ENCODE measurements at regions not wholly inside any gene's neighbourhood (a gene's known extent, or its start where the extent isn't known, plus 50 kb on each side); places are given as distances from the start of the nearest gene placed in this dataset.

DNA sequence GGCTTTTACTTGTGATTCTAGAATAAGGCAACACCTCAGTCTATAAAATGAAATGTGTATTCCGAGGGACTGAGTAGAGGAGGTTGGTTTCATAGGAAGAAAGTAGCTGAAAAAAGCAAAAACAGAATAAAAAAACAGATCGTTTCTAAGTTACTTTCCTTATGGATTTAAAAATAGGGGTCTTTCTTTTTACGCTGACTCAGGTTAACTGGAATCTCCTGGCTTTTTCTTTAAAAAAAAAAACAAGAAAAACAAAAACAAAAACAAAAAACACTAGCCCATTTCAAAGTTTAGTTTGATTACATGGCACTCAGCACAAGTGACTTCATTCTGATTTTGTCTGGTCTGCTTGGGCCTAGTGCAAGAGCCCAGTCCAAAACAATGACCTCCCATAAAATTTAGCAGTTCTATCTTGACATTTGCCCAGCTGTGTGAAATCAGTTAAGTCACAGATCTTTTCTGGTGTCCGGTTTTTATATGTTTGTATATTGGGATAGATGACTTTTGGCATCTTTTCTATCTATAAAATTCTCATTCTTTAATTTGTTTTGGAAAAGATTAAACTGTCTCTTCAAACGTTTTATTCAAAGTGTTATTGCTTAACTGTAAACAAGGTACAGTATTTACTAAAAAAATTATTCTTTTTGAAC, 222.7 kb upstream of the HTR2C start:
- H3K36me3 ChIP-seq (replicated peaks in 1 of 2) = no peaks in the 10 kb centered on the region
- H3K27me3 ChIP-seq = peaks cover 18% of the 10 kb centered on the region
- no peak overlapping the region for H3K27ac ChIP-seq
- TF ChIP-seq POLR2A (IDR thresholded peaks at IDR 0.05) (no peak), CTCF (IDR thresholded peaks at IDR 0.05) (no peak)
- H3K4me3 ChIP-seq = no peak overlapping the region
- intact Hi-C loops (cut with DNase I) = no loop called here
- H3K4me1 ChIP-seq (replicated peaks in 1 of 2) = no peaks in the 10 kb centered on the region
- H3K9me3 ChIP-seq (replicated peaks in 1 of 3) = no peaks in the 10 kb centered on the region
- WGBS, 4 donors = 58 to 66% (median 62%) methylated on average over 5 of the region's 5 CpGs
- DNase-seq = no peak

DNA sequence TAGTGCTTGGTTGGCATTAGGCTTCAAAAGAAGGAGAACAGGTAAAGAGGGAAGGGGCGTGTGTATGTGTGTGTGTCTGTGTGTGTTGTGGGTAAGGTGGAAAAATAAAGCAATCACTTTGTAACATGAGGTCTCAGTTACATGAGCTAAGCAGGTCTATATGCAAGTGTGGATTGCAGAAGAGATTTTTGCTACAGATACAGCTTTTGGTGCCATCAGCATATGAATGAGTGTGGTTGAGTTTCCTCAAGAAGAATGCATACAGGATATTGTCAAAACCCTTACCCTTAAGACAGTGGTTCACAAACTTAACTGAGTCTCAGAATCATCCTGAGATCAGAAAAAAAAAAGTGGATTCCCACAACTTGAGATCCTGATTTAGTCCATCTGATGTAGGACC, 220.5 kb upstream of the HTR2C start:
- no peaks in the 10 kb centered on the region for H3K9me3 ChIP-seq (replicated peaks in 1 of 3)
- peaks cover 18% of the 10 kb centered on the region for H3K27me3 ChIP-seq
- DNase-seq = no peak
- TF ChIP-seq CTCF (IDR thresholded peaks at IDR 0.05) (no peak), POLR2A (IDR thresholded peaks at IDR 0.05) (no peak)
- H3K4me1 ChIP-seq (replicated peaks in 1 of 2) = no peaks in the 10 kb centered on the region
- intact Hi-C loops (cut with DNase I) = no loop called here
- no peak overlapping the region for H3K27ac ChIP-seq
- WGBS, 4 donors = 52 to 83% (median 76%) methylated on average over 1 of the region's 1 CpG
- H3K4me3 ChIP-seq = no peak overlapping the region
- H3K36me3 ChIP-seq (replicated peaks in 1 of 2) = no peaks in the 10 kb centered on the region

DNA sequence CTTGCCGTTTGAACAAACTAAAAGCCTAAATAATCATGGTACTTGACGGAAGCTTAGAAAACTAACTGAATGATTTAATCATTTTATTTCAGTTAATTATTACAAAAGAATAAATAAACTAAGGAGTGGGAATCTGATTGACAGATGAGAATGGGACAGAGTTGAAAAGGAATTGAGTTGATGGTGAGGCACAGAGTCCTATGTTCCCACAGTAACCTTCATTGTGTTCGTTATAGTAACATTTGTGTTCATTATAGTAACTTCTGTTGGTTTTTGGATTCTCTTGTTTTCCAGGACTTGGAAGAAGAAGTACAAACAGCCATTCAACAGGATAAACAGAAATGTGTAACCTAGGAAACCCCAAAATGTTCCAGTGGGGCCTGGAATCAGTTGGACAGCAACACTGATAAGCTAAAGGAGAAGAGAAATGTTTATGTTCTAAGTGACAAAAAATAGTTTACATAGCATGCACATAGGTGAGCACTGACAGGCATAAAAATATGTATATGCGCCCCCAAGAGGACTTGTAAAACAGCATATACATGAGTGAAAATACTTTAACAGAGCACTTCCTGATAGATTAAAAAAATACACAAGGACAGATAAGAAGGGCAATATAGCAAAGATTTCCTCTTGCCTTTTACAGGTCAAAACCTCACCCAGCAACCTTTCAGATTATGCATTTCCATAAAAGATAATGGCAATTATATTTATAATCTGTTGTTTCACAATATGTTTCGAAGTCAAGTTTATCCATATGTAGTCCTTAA, 218.6 kb upstream of the HTR2C start:
- DNase-seq = no peak
- 69 to 80% (median 73%) methylated on average over 5 of the region's 5 CpGs for WGBS, 4 donors
- no peak for TF ChIP-seq POLR2A (IDR thresholded peaks at IDR 0.05)
- TF ChIP-seq CTCF (IDR thresholded peaks at IDR 0.05) = no peak
- no peaks in the 10 kb centered on the region for H3K9me3 ChIP-seq (replicated peaks in 1 of 3)
- intact Hi-C loops (cut with DNase I) = no loop called here
- no peak overlapping the region for H3K4me3 ChIP-seq
- H3K27me3 ChIP-seq = peaks cover 3% of the 10 kb centered on the region
- H3K36me3 ChIP-seq (replicated peaks in 1 of 2) = no peaks in the 10 kb centered on the region
- no peaks in the 10 kb centered on the region for H3K4me1 ChIP-seq (replicated peaks in 1 of 2)
- H3K27ac ChIP-seq = no peak overlapping the region

DNA sequence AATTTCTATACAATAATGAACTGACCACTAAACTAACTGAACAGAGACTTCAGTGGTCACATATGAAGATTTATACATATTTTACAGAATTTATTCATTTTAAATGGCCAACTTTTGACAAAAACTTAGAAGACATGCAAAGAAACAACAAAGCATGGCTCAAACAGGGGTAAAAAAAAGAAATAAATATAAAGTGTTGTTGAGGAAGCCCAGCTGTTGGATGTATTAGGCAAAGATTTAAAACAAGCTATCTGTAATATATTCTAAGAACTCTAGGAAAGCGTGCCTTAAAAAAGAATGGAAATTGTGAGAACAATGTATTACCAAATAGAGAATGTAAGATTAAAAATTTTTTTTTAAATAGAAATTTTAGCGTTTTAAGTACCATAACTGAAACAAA, 210.9 kb upstream of the HTR2C start:
- Histone ChIP-seq H3K27me3 (no peaks in the 10 kb centered on the region), H3K36me3 (replicated peaks in 1 of 2) (no peaks in the 10 kb centered on the region), H3K27ac (no peak overlapping the region), H3K4me1 (replicated peaks in 1 of 2) (no peaks in the 10 kb centered on the region), H3K4me3 (no peak overlapping the region), H3K9me3 (replicated peaks in 1 of 3) (no peaks in the 10 kb centered on the region)
- no peak for TF ChIP-seq POLR2A (IDR thresholded peaks at IDR 0.05)
- TF ChIP-seq CTCF (IDR thresholded peaks at IDR 0.05) = no peak
- intact Hi-C loops (cut with DNase I) = no loop called here
- 59 to 89% (median 82%) methylated on average over 2 of the region's 2 CpGs for WGBS, 4 donors
- DNase-seq = no peak

Data from adrenal gland (tissue), 9 donors.